A673 (cell line): ENCODE measurements at regions not wholly inside any gene's neighbourhood (a gene's known extent, or its start where the extent isn't known, plus 50 kb on each side); places are given as distances from the start of the nearest gene placed in this dataset.

Experiments
- BruUV-seq: library from RNA; stranded (reverse); fragments of 400-500 nt; replicated peaks from 2 replicates; lab custom pipeline; 2021; lab: Mats Ljungman, UMichigan
- CTCF ChIA-PET: fragments of 300-600 bp; sonication (Branson Sonifier 250); formaldehyde crosslinking; loops from one replicate; lab custom pipeline; 2022; ENCODE audit warnings: antibody characterized with exemption; lab: Charles Lee
- POLR2A ChIA-PET: fragments of 300-600 bp; sonication (Branson Sonifier 250); formaldehyde crosslinking; loops from one replicate; lab custom pipeline; 2022; ENCODE audit warnings: antibody characterized with exemption; ENCODE audit not compliant: low non-redundant PET; lab: Charles Lee
- DNase-seq: peaks from one replicate; pipeline ENCODE4 v3.0.0-alpha.2; 2015; ENCODE audit warnings: low spot score
- H3K27ac ChIP-seq: fragments of 200-600 bp; sonication (generic); 2 replicates; pipeline ENCODE4 v1.5.1; 2016; ENCODE audit warnings: mixed run types, low read depth, mild to moderate bottlenecking, mixed read lengths, antibody characterized with exemption, low read length; ENCODE audit not compliant: poor library complexity, severe bottlenecking
- H3K27me3 ChIP-seq: fragments of 200-600 bp; sonication (generic); replicated peaks from 2 replicates; pipeline ENCODE4 v1.6.1; 2017; ENCODE audit warnings: mixed run types, low read depth, mild to moderate bottlenecking, mixed read lengths, antibody characterized with exemption, low read length; ENCODE audit not compliant: insufficient read depth, poor library complexity
- H3K36me3 ChIP-seq: fragments of 200-600 bp; sonication (generic); 2 replicates; pipeline ENCODE4 v1.6.1; 2016; ENCODE audit warnings: mixed run types, mild to moderate bottlenecking, mixed read lengths, antibody characterized with exemption, low read length; ENCODE audit not compliant: insufficient read depth, poor library complexity, severe bottlenecking
- H3K4me1 ChIP-seq: fragments of 200-600 bp; sonication (generic); 2 replicates; pipeline ENCODE4 v1.6.1; 2017; ENCODE audit warnings: mixed run types, mild to moderate bottlenecking, mixed read lengths, antibody characterized with exemption, low read length; ENCODE audit not compliant: insufficient read depth, poor library complexity, severe bottlenecking
- H3K4me3 ChIP-seq: fragments of 200-600 bp; sonication (generic); 2 replicates; pipeline ENCODE4 v1.5.1; 2016; ENCODE audit warnings: low read depth, mixed run types, mild to moderate bottlenecking, mixed read lengths, low read length; ENCODE audit not compliant: poor library complexity, severe bottlenecking
- H3K9me3 ChIP-seq: fragments of 200-600 bp; sonication (generic); 2 replicates; pipeline ENCODE4 v1.6.1; 2016; ENCODE audit warnings: mixed run types, low read depth, mild to moderate bottlenecking, mixed read lengths, antibody characterized with exemption, low read length; ENCODE audit not compliant: poor library complexity, severe bottlenecking
- CTCF ChIP-seq: fragments of 300-800, 200-600 bp; sonication (generic); conservative IDR thresholded peaks from 2 replicates; pipeline ENCODE4 v1.5.1; 2017; ENCODE audit warnings: low read depth, mild to moderate bottlenecking, antibody characterized with exemption, low read length, moderate library complexity, mixed read lengths
- EZH2 ChIP-seq: fragments of 200-600 bp; sonication (generic); IDR thresholded peaks from 2 replicates; pipeline ENCODE4 v1.6.1; 2017; ENCODE audit warnings: borderline replicate concordance, low read depth, mild to moderate bottlenecking, mixed read lengths, antibody characterized with exemption, low read length; ENCODE audit not compliant: poor library complexity, severe bottlenecking
- intact Hi-C: fragments of 100-400 bp; cut with micrococcal nuclease; formaldehyde crosslinking; loops from one replicate; pipeline ENCODE4 v1.10.0; 2022; ENCODE audit not compliant: unreplicated experiment

- ChIA-PET CTCF (no interaction called here), POLR2A (no interaction called here)
- no TSS peak for BruUV-seq
- DNase-seq = no peak
- H3K27me3 ChIP-seq = no peaks in the 10 kb centered on the region
- H3K4me1 ChIP-seq = no peaks in the 10 kb centered on the region
- no peaks in the 10 kb centered on the region for H3K36me3 ChIP-seq
- TF ChIP-seq EZH2 (no peak), CTCF (no peak)
- no peaks in the 10 kb centered on the region for H3K9me3 ChIP-seq
- no peak overlapping the region for H3K27ac ChIP-seq
- intact Hi-C loops = no loop called here
- H3K4me3 ChIP-seq = no peak overlapping the region
Observed at GRCh38 chr1:190963321-190963720, 485.7 kb upstream of the BRINP3 start.

GRCh38 chr1:190975827-190976226 lies 498.2 kb upstream of the BRINP3 start:
- BruUV-seq = no TSS peak
- TF ChIP-seq EZH2 (no peak), CTCF (no peak)
- Histone ChIP-seq H3K36me3 (no peaks in the 10 kb centered on the region), H3K27me3 (no peaks in the 10 kb centered on the region), H3K4me1 (no peaks in the 10 kb centered on the region), H3K4me3 (no peak overlapping the region), H3K27ac (no peak overlapping the region), H3K9me3 (no peaks in the 10 kb centered on the region)
- ChIA-PET CTCF (no interaction called here), POLR2A (no interaction called here)
- intact Hi-C loops = no loop called here
- no peak for DNase-seq

- intact Hi-C loops = no loop called here
- no peak overlapping the region for H3K4me3 ChIP-seq
- no peak overlapping the region for H3K27ac ChIP-seq
- CTCF ChIA-PET = no interaction called here
- no peak for TF ChIP-seq CTCF
- TF ChIP-seq EZH2 = no peak
- H3K27me3 ChIP-seq = no peaks in the 10 kb centered on the region
- no peaks in the 10 kb centered on the region for H3K4me1 ChIP-seq
- no peaks in the 10 kb centered on the region for H3K9me3 ChIP-seq
- POLR2A ChIA-PET = no interaction called here
- DNase-seq = no peak
- BruUV-seq = no TSS peak
- no peaks in the 10 kb centered on the region for H3K36me3 ChIP-seq
Observed at GRCh38 chr1:191002768-191003167, 525.1 kb upstream of the BRINP3 start.
